H1 (cell line): ENCODE measurements at regions not wholly inside any gene's neighbourhood (a gene's known extent, or its start where the extent isn't known, plus 50 kb on each side); places are given as distances from the start of the nearest gene placed in this dataset.

Experiments
- ASH2L ChIP-seq: fragments of 200-600, 300-600 bp; sonication (generic); IDR thresholded peaks from one replicate; pipeline ENCODE4 v1.7.1; 2017; ENCODE audit warnings: low read length
- CHD2 ChIP-seq: IDR thresholded peaks from 2 replicates; pipeline ENCODE4 v1.6.1; 2012; ENCODE audit warnings: low read length, improper control_type of control experiment
- EZH2 ChIP-seq: fragments of 200-600 bp; sonication (generic); IDR thresholded peaks from 2 replicates; pipeline ENCODE4 v1.7.1; 2012; ENCODE audit warnings: low read depth, mild to moderate bottlenecking, moderate library complexity, low read length, inconsistent platforms; ENCODE audit not compliant: severe bottlenecking
- JUN ChIP-seq: IDR thresholded peaks from 2 replicates; pipeline ENCODE4 v1.6.1; 2011; ENCODE audit warnings: low read depth, mild to moderate bottlenecking, improper control_type of control experiment, low read length
- JUND ChIP-seq: IDR thresholded peaks from 2 replicates; pipeline ENCODE4 v1.6.1; 2011; ENCODE audit warnings: mild to moderate bottlenecking, improper control_type of control experiment, low read length
- MAFK ChIP-seq: IDR thresholded peaks from 2 replicates; pipeline ENCODE4 v1.6.1; 2012; ENCODE audit warnings: low read depth, mild to moderate bottlenecking, improper control_type of control experiment, low read length
- POU5F1 ChIP-seq: IDR thresholded peaks from 2 replicates; pipeline ENCODE4 v1.6.1; 2011; ENCODE audit warnings: low read depth, mild to moderate bottlenecking, low read length, moderate library complexity
- RAD21 ChIP-seq, 2 experiments: IDR thresholded peaks in 1 of 2; conservative IDR thresholded peaks in 1 of 2; 2 replicates each; pipeline ENCODE4 v1.6.1; 2011; ENCODE audit warnings: low read depth in 2 of 2, low read length in 2 of 2, improper control_type of control experiment in 1 of 2, inconsistent platforms in 1 of 2, mild to moderate bottlenecking in 1 of 2, moderate library complexity in 1 of 2
- SIN3A ChIP-seq, 2 experiments: IDR thresholded peaks in 1 of 2; conservative IDR thresholded peaks in 1 of 2; 2 replicates each; pipeline ENCODE4 v1.6.1; 2011 to 2012; ENCODE audit warnings: low read length in 2 of 2, improper control_type of control experiment in 1 of 2, low read depth in 1 of 2, mild to moderate bottlenecking in 1 of 2
- TAF7 ChIP-seq: optimal IDR thresholded peaks from 2 replicates; pipeline ENCODE3; 2011; ENCODE audit warnings: low read depth, mild to moderate bottlenecking, inconsistent platforms, low read length, moderate library complexity, borderline replicate concordance
- ZNF274 ChIP-seq: IDR thresholded peaks from 2 replicates; pipeline ENCODE4 v1.7.0; 2012; ENCODE audit warnings: low read length, borderline replicate concordance; ENCODE audit errors: extremely low read depth
- TF ChIP-seq, protein P1 (sequence below): fragments of 300-600 bp; sonication (generic); IDR thresholded peaks from 2 replicates; pipeline ENCODE4 v1.7.1; 2012; ENCODE audit warnings: low read length, moderate library complexity, mild to moderate bottlenecking, inconsistent platforms; ENCODE audit not compliant: insufficient replicate concordance

DNA sequence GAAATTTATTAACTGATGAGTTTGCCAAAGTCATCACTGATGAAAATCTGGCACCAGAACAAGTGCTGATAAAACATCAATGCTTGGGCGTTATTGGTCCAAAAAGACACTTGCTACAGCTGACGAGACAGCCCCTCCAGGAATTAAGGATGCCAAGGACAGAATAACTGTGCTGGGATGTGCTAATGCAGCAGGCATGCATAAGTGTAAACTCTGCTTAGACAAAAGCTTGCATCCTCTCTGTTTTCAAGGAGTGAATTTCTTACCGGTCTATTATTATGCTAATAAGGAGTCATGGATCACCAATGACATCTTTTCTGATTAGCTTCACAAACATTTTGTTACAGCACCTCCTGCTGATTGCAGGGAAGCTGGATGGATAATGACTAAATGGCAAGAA lies 402.0 kb downstream of the LTN1 start (continued):
- no peak for TF ChIP-seq EZH2
- no peak for TF ChIP-seq SIN3A (conservative IDR thresholded peaks at IDR 0.05 in 1 of 2, IDR thresholded peaks at IDR 0.05 in 1 of 2; ENCODE audit: low read depth in 1 of 2, low read length in 2 of 2)
- TF ChIP-seq TAF7: no peak
- TF ChIP-seq CHD2: no peak
- no peak for TF ChIP-seq ASH2L
- 0 out of 2 replicates have a peak, but pooled peaks have one; percentile 47 for TF ChIP-seq POU5F1
- TF ChIP-seq RAD21 (IDR thresholded peaks at IDR 0.05 in 1 of 2, conservative IDR thresholded peaks at IDR 0.05 in 1 of 2; ENCODE audit: low read depth in 2 of 2, low read length in 2 of 2): peak in 1 of 2 experiments; percentile 30; a peak in 1 of 4 replicates
- TF ChIP-seq ZNF274: no peak
- TF ChIP-seq, protein P1, sequence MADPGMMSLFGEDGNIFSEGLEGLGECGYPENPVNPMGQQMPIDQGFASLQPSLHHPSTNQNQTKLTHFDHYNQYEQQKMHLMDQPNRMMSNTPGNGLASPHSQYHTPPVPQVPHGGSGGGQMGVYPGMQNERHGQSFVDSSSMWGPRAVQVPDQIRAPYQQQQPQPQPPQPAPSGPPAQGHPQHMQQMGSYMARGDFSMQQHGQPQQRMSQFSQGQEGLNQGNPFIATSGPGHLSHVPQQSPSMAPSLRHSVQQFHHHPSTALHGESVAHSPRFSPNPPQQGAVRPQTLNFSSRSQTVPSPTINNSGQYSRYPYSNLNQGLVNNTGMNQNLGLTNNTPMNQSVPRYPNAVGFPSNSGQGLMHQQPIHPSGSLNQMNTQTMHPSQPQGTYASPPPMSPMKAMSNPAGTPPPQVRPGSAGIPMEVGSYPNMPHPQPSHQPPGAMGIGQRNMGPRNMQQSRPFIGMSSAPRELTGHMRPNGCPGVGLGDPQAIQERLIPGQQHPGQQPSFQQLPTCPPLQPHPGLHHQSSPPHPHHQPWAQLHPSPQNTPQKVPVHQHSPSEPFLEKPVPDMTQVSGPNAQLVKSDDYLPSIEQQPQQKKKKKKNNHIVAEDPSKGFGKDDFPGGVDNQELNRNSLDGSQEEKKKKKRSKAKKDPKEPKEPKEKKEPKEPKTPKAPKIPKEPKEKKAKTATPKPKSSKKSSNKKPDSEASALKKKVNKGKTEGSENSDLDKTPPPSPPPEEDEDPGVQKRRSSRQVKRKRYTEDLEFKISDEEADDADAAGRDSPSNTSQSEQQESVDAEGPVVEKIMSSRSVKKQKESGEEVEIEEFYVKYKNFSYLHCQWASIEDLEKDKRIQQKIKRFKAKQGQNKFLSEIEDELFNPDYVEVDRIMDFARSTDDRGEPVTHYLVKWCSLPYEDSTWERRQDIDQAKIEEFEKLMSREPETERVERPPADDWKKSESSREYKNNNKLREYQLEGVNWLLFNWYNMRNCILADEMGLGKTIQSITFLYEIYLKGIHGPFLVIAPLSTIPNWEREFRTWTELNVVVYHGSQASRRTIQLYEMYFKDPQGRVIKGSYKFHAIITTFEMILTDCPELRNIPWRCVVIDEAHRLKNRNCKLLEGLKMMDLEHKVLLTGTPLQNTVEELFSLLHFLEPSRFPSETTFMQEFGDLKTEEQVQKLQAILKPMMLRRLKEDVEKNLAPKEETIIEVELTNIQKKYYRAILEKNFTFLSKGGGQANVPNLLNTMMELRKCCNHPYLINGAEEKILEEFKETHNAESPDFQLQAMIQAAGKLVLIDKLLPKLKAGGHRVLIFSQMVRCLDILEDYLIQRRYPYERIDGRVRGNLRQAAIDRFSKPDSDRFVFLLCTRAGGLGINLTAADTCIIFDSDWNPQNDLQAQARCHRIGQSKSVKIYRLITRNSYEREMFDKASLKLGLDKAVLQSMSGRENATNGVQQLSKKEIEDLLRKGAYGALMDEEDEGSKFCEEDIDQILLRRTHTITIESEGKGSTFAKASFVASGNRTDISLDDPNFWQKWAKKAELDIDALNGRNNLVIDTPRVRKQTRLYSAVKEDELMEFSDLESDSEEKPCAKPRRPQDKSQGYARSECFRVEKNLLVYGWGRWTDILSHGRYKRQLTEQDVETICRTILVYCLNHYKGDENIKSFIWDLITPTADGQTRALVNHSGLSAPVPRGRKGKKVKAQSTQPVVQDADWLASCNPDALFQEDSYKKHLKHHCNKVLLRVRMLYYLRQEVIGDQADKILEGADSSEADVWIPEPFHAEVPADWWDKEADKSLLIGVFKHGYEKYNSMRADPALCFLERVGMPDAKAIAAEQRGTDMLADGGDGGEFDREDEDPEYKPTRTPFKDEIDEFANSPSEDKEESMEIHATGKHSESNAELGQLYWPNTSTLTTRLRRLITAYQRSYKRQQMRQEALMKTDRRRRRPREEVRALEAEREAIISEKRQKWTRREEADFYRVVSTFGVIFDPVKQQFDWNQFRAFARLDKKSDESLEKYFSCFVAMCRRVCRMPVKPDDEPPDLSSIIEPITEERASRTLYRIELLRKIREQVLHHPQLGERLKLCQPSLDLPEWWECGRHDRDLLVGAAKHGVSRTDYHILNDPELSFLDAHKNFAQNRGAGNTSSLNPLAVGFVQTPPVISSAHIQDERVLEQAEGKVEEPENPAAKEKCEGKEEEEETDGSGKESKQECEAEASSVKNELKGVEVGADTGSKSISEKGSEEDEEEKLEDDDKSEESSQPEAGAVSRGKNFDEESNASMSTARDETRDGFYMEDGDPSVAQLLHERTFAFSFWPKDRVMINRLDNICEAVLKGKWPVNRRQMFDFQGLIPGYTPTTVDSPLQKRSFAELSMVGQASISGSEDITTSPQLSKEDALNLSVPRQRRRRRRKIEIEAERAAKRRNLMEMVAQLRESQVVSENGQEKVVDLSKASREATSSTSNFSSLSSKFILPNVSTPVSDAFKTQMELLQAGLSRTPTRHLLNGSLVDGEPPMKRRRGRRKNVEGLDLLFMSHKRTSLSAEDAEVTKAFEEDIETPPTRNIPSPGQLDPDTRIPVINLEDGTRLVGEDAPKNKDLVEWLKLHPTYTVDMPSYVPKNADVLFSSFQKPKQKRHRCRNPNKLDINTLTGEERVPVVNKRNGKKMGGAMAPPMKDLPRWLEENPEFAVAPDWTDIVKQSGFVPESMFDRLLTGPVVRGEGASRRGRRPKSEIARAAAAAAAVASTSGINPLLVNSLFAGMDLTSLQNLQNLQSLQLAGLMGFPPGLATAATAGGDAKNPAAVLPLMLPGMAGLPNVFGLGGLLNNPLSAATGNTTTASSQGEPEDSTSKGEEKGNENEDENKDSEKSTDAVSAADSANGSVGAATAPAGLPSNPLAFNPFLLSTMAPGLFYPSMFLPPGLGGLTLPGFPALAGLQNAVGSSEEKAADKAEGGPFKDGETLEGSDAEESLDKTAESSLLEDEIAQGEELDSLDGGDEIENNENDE: no peak
- TF ChIP-seq MAFK: no peak
- peak; percentile 54; the same call in 1 of the 2 replicates for TF ChIP-seq JUND
- TF ChIP-seq JUN: peak; percentile 57
